OCI-LY3 (cell line): ENCODE measurements at regions not wholly inside any gene's neighbourhood (a gene's known extent, or its start where the extent isn't known, plus 50 kb on each side); places are given as distances from the start of the nearest gene placed in this dataset.
A peak's percentile ranks its signal among the peaks of the same experiment; 100 is the strongest.

Experiments used
- H2AFZ ChIP-seq: fragments of 200-600, 300-600 bp; shearing (Covaris generic); 2 replicates; pipeline ENCODE4 v1.6.0; 2014; ENCODE audit warnings: antibody characterized with exemption, low read depth, low read length
- H3K27ac ChIP-seq: fragments of 200-600, 300-600 bp; sonication (generic); 2 replicates; pipeline ENCODE4 v1.5.1; 2014; ENCODE audit warnings: mild to moderate bottlenecking, low read length, moderate library complexity, mixed read lengths
- H3K27me3 ChIP-seq: fragments of 200-600, 300-600 bp; sonication (generic); 2 replicates; pipeline ENCODE4 v1.6.1; 2014; ENCODE audit warnings: low read depth, low read length, mixed read lengths
- H3K36me3 ChIP-seq: fragments of 200-600, 300-600 bp; sonication (generic); replicated peaks from 2 replicates; pipeline ENCODE3; 2014; ENCODE audit warnings: low read depth, low read length, mixed read lengths
- H3K4me1 ChIP-seq: fragments of 300-600, 200-600 bp; sonication (generic); 2 replicates; pipeline ENCODE4 v1.6.1; 2014; ENCODE audit warnings: low read length, mixed read lengths
- H3K4me2 ChIP-seq: fragments of 200-600, 300-600 bp; sonication (generic); 2 replicates; pipeline ENCODE4 v1.6.1; 2014; ENCODE audit warnings: low read length, mixed read lengths
- H3K4me3 ChIP-seq: fragments of 300-600, 200-600 bp; sonication (generic); 2 replicates; pipeline ENCODE4 v1.5.1; 2014; ENCODE audit warnings: antibody characterized with exemption, mild to moderate bottlenecking, low read length, moderate library complexity
- H3K79me2 ChIP-seq: fragments of 300-600, 200-600 bp; shearing (Covaris generic); 2 replicates; pipeline ENCODE4 v1.6.1; 2014; ENCODE audit warnings: mild to moderate bottlenecking, low read length, mixed read lengths
- H3K9ac ChIP-seq: fragments of 300-600, 200-600 bp; shearing (Covaris generic); 2 replicates; pipeline ENCODE4 v1.6.0; 2014; ENCODE audit warnings: mild to moderate bottlenecking, low read length, moderate library complexity
- H3K9me3 ChIP-seq: fragments of 200-600, 300-600 bp; shearing (Covaris generic); 2 replicates; pipeline ENCODE4 v1.6.1; 2014; ENCODE audit warnings: low read length, mixed read lengths; ENCODE audit not compliant: insufficient read depth
- H4K20me1 ChIP-seq: fragments of 200-600, 300-600 bp; sonication (generic); 2 replicates; pipeline ENCODE4 v1.6.1; 2016; ENCODE audit warnings: low read length, mixed read lengths; ENCODE audit not compliant: insufficient read depth
- CTCF ChIP-seq: fragments of 200-600, 300-600 bp; sonication (generic); IDR thresholded peaks from 2 replicates; pipeline ENCODE4 v1.5.1; 2014; ENCODE audit warnings: antibody characterized with exemption, low read length, low read depth
- EZH2phosphoT487 ChIP-seq: fragments of 200-600 bp; shearing (Covaris generic); IDR thresholded peaks from 2 replicates; pipeline ENCODE4 v1.6.1; 2018; ENCODE audit warnings: antibody characterized with exemption, mixed run types, low read depth

DNA sequence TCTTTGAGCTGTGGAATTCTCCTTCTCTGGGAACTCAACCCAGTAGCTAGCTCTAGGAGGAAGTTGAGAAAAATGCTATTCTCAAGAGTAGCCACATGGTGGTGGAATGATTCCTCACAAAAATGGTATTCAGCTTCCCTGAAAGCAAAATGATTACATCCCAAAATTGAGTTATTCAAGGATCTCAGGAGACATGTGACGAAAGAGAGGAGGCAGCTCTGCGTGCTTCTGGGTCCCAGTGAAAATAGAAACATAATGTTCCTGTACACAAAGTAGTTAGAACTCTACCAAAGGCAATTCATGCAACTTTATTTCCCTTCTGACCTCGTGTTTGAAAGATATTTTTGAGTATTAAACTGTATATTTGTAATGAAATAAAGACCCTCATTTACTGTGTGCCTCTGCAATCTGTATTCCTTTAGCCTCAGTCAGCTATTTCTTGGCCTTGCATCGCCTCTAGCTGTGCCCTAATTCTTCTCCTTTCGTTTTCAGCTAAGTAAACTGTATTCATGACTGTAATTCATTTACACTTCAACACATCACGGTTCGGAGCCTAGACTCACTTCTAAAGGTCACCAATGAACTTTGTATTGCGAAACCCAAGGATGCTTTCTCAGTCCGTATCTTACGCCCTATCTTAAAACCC is 167.3 kb downstream of the FASLG start:
- Histone ChIP-seq H2AFZ (peak overlapping the region; percentile 39), H3K79me2 (no peaks in the 10 kb centered on the region), H3K4me2 (peak overlapping the region; percentile 85), H4K20me1 (no peaks in the 10 kb centered on the region), H3K27me3 (no peaks in the 10 kb centered on the region), H3K27ac (peak overlapping the region; percentile 29), H3K9ac (peak overlapping the region; percentile 61), H3K4me3 (peak overlapping the region; percentile 63), H3K36me3 (no peaks in the 10 kb centered on the region), H3K4me1 (peaks cover 70% of the 10 kb centered on the region), H3K9me3 (no peaks in the 10 kb centered on the region)
- TF ChIP-seq CTCF (peak; percentile 94), EZH2phosphoT487 (no peak)

DNA sequence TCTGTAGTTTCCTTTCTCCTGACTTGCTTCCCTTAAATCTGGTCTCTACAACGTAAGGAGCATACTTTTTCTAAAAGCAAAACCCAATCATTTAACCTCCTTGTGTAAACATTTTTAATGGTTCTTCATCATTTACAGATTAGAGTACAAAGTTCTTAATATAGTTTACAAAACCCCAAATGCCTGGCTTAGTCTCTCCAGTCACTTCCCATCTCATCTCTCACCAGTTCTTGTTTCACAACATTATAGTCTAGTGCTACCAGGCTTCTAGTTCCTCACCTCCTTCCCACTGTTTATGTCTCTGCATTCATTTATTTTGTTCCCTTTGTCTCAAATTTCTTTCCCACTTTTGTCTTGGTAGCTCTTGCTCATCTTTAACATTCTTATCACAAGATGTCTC is 168.4 kb downstream of the FASLG start:
- H4K20me1 ChIP-seq: no peaks in the 10 kb centered on the region
- H2AFZ ChIP-seq: no peak overlapping the region
- H3K9ac ChIP-seq: no peak overlapping the region
- H3K4me3 ChIP-seq: no peak overlapping the region
- TF ChIP-seq CTCF (no peak), EZH2phosphoT487 (no peak)
- H3K36me3 ChIP-seq: no peaks in the 10 kb centered on the region
- H3K79me2 ChIP-seq: no peaks in the 10 kb centered on the region
- H3K27ac ChIP-seq: no peak overlapping the region
- no peak overlapping the region for H3K4me2 ChIP-seq
- H3K27me3 ChIP-seq: no peaks in the 10 kb centered on the region
- peaks cover 66% of the 10 kb centered on the region for H3K4me1 ChIP-seq
- H3K9me3 ChIP-seq: no peaks in the 10 kb centered on the region

- 0 out of 2 replicates have a peak, but pooled peaks cover under 1% of the 10 kb centered on the region for H3K27me3 ChIP-seq
- no peaks in the 10 kb centered on the region for H4K20me1 ChIP-seq
- H3K36me3 ChIP-seq: no peaks in the 10 kb centered on the region
- H3K9me3 ChIP-seq: no peaks in the 10 kb centered on the region
- no peak overlapping the region for H3K9ac ChIP-seq
- peaks cover 66% of the 10 kb centered on the region for H3K4me1 ChIP-seq
- H3K4me2 ChIP-seq: no peak overlapping the region
- H3K79me2 ChIP-seq: no peaks in the 10 kb centered on the region
- H3K27ac ChIP-seq: no peak overlapping the region
- H3K4me3 ChIP-seq: no peak overlapping the region
- H2AFZ ChIP-seq: no peak overlapping the region
- no peak for TF ChIP-seq EZH2phosphoT487
- no peak for TF ChIP-seq CTCF
Measured at GRCh38 chr1:172827841-172828240, 168.9 kb downstream of the FASLG start.

DNA sequence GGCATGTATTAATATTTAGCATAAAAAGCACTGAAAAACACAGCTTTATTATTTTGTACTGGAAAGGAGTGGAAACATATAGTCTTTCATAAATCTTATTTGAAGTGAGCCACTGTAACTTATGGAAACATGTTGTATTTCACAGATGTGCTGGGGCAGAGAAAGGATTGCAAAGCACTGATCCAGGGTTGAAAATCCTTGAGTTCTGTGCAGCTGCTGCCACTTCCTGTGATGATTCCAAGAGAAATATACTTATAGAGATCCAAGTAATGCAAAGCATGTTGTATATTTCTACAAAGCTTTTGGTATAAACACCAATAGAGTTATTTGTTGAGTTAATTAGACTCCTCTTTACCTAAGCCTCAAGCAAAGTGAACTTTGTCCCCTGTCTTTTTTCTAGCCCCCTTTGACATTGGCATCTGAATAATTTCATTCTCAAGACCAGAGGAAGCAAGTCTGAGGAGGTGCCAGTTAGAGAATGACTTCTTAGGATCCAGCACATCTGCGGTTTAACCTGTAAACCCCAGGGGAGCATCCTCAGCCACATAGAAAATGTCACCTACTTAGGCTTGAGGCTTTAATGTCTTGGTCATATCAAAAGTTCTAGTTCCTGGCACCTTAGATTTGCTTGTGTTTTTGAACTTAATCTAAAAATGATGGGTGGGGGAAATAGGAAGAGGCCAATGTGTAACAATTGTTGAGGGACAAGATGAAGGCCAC is 173.3 kb downstream of the FASLG start:
- Histone ChIP-seq H4K20me1 (no peaks in the 10 kb centered on the region), H3K9ac (no peak overlapping the region), H3K4me2 (peak overlapping the region; percentile 45), H3K4me3 (no peak overlapping the region), H2AFZ (no peak overlapping the region), H3K9me3 (no peaks in the 10 kb centered on the region), H3K27ac (no peak overlapping the region), H3K36me3 (no peaks in the 10 kb centered on the region), H3K4me1 (peaks cover 55% of the 10 kb centered on the region), H3K27me3 (peaks cover 3% of the 10 kb centered on the region; the same call in 1 of the 2 replicates), H3K79me2 (no peaks in the 10 kb centered on the region)
- TF ChIP-seq CTCF (no peak), EZH2phosphoT487 (no peak)
